ENCODE measurements at regions not wholly inside any gene's neighbourhood (a gene's known extent, or its start where the extent isn't known, plus 50 kb on each side); places are given as distances from the start of the nearest gene placed in this dataset.

DNA sequence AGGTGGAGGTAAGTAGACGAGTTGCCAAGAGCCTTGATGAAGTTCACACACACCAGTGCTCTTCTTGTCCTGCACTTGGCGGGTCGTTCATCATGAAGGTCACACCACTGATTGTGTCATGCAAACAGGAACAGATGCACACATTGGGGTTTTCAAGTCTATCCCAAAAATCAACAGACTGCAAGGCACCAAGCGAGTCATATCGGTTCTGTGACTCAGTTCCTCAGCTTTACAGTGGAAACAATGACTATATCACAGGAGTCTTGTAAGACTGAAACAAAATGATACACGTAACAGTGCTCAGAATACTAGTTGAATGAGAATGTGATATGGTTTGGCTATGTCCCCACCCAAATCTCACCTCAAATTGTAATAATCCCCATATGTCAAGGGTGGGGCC, 526.9 kb upstream of the ID2 start:
- TF ChIP-seq, protein P1, sequence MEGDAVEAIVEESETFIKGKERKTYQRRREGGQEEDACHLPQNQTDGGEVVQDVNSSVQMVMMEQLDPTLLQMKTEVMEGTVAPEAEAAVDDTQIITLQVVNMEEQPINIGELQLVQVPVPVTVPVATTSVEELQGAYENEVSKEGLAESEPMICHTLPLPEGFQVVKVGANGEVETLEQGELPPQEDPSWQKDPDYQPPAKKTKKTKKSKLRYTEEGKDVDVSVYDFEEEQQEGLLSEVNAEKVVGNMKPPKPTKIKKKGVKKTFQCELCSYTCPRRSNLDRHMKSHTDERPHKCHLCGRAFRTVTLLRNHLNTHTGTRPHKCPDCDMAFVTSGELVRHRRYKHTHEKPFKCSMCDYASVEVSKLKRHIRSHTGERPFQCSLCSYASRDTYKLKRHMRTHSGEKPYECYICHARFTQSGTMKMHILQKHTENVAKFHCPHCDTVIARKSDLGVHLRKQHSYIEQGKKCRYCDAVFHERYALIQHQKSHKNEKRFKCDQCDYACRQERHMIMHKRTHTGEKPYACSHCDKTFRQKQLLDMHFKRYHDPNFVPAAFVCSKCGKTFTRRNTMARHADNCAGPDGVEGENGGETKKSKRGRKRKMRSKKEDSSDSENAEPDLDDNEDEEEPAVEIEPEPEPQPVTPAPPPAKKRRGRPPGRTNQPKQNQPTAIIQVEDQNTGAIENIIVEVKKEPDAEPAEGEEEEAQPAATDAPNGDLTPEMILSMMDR (IDR thresholded peaks at IDR 0.05; ENCODE audit: control insufficient read depth, extremely low read depth, insufficient read depth): no peak
- DNase-seq (ENCODE audit: low read depth): no peak
- no peak overlapping the region for H3K4me3 ChIP-seq (ENCODE audit: low read depth, low read length)

DNA sequence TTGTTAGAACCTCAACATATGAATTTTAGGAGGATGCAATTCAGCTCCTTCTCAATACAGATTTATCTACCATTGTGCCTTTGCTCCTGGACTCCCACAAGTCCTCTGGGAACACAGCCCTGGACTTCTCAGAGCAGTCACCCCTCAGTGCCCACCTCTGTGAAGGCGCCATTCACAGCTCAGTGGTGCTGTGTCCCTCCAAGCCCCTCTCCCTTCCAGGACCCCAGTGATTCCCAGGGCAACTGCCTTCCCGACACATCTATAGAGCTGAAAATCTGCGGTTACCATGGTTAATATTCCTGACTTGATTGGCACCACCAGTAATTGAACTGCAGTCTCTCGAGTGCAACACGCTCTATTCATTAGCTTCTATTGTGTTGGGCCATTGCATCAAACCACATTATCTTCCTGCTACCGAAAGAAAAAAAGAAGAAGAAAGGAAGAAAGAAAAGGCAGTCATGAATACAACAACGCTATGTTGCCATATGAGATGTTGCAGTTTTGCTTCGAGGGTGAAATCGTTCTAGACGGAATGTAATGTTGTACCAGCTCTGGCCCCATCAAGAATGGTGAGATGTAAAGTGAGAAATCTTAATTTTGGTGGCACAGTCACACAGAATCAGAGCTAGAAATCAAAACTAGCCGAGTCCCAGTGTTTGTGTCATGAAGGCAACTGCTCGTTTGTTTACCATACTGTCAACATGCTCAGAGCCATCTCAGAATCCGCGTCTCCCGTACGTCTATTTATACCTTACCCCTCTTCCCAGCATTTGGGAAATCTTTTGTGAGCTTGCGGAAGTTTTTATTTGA, 524.0 kb upstream of the ID2 start:
- no peak overlapping the region for H3K4me3 ChIP-seq (ENCODE audit: low read depth, low read length)
- no peak for DNase-seq (ENCODE audit: low read depth)
- TF ChIP-seq, protein P1 (IDR thresholded peaks at IDR 0.05; ENCODE audit: control insufficient read depth, extremely low read depth, insufficient read depth): no peak

DNA sequence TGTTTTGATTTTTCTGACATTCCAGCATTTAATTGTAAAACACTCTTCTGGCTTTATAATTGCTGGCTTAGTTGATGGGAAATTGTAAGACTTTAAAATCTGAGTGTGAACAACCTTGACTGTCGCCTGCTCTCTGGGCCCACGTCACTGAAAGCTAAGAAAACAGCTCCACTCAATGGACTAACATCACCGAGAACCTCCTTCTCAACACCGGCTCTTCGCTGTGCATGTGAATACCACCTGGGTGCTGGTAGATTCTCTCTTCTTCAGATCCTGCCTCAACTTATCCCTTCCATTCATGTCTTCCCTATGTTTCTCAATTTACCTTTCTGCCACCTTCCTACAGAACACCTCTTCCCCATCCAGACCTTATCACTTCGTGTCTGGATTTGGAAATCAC, 523.1 kb upstream of the ID2 start:
- DNase-seq (ENCODE audit: low read depth): no peak
- TF ChIP-seq, protein P1 (IDR thresholded peaks at IDR 0.05; ENCODE audit: control insufficient read depth, extremely low read depth, insufficient read depth): no peak; the same call in 1 of the 2 replicates
- H3K4me3 ChIP-seq (ENCODE audit: low read depth, low read length): no peak overlapping the region

DNA sequence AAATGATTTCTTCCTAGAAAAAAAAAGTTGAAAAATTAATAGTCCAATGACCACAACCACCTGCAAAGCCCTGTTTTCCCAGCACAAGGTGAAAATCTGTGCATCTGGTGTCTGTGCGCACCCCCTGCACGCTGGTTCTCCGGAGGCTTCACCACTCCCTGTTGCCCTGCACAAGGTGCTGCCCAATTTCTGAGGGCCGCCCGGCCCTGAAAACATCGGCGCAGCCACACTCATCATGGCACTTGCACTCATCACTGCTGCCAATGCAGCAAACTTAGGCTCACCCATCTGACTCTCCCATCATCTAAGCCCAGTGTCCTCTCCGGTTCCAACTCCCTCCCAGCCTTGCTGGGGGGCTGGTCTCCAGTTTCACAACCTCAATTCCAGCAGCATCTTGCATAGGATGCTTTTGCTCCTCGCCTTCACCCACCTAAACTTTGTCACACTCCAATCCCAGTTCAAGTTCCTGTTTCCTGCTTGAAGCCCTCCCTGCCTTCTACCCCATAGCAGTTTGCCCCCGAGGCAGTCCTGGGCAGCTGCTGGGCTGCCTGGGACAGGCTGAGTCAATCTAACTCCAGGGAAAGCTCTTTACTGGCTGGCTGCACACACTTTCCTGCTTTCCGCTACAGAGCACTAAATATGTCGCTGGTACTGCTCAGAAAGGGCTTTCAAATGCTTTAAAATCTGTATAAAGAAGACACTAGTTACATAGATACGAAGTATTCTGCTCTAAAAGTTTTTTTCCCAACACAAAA, 522.5 kb upstream of the ID2 start:
- no peak for DNase-seq (ENCODE audit: low read depth)
- H3K4me3 ChIP-seq (ENCODE audit: low read depth, low read length): no peak overlapping the region
- TF ChIP-seq, protein P1 (IDR thresholded peaks at IDR 0.05; ENCODE audit: control insufficient read depth, extremely low read depth, insufficient read depth): no peak

DNA sequence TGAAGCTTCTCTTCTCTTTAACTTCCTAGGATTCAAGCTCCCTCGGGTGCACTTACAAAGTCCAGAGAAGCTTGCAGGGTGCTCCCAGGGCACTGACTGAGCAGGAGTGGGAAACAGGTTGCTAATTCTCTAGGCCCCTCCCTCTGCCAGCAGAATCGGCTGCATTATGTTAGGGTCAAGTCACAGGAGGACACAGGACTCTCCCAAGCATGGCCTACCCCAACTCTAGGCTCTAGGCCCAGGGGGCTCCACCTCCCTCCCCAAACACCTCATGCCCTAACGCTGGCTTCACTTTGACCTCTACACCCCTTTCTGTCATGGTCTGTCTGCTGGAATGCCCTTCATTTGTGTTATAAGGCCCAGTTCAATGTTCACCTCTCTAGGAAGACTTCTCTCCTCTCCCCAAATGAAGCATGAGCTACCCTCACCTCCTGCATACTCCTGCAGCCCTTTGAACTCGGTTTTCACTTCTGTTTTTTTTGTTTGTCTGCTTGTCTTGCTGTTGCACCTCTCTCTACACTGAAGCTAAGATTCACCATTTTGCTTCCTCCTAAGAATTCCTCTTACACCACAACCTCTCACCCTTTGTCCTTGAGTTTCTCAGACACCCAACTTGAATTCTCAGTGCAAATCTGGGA, 521.8 kb upstream of the ID2 start:
- H3K4me3 ChIP-seq (ENCODE audit: low read depth, low read length): no peak overlapping the region
- TF ChIP-seq, protein P1 (IDR thresholded peaks at IDR 0.05; ENCODE audit: control insufficient read depth, extremely low read depth, insufficient read depth): no peak
- DNase-seq (ENCODE audit: low read depth): no peak

DNA sequence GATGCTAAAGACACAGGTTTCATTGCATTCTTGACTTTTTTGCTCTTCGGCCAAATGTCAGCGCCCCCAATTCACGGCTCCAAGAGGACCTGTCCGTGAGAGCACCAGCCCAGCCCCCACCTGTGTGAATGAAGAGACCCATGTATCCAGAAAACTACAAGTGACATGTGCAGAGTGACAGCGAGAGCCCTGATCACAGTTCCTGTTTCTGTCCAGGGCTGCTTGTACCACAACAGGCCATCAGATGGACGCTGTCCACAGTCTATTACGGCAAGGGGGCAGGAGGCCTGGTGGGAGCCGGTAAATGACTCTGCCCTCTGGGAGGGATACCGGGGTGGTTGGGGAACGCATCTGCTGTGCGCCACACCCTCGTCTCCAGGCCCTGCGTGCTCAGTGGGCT, 520.9 kb upstream of the ID2 start:
- TF ChIP-seq, protein P1 (IDR thresholded peaks at IDR 0.05; ENCODE audit: control insufficient read depth, extremely low read depth, insufficient read depth): no peak
- no peak for DNase-seq (ENCODE audit: low read depth)
- H3K4me3 ChIP-seq (ENCODE audit: low read depth, low read length): no peak overlapping the region
